Karpas-422 (cell line): ENCODE measurements at regions not wholly inside any gene's neighbourhood (a gene's known extent, or its start where the extent isn't known, plus 50 kb on each side); places are given as distances from the start of the nearest gene placed in this dataset. TPM values are rescaled to one million over a fixed set of nuclear protein-coding genes. Genes with fewer than 3 reads are reported as not detected.
"Not testable (repeated sequence)": the region's sequence is repeated elsewhere in the genome, so short reads cannot be mapped to it uniquely, and the experiment has no call there.

Experiments
- DNase-seq: peaks from one replicate; pipeline ENCODE4 v3.0.0-alpha.2; 2015
- H2AFZ ChIP-seq: fragments of 200-600 bp; sonication (generic); 2 replicates; pipeline ENCODE4 v1.6.1; 2014; ENCODE audit warnings: antibody characterized with exemption, low read length, mixed read lengths
- H3K27ac ChIP-seq: fragments of 200-600 bp; sonication (generic); 2 replicates; pipeline ENCODE4 v1.5.1; 2014; ENCODE audit warnings: mild to moderate bottlenecking, low read length, moderate library complexity
- H3K27me3 ChIP-seq: fragments of 200-600 bp; sonication (generic); 2 replicates; pipeline ENCODE4 v1.6.1; 2014; ENCODE audit warnings: low read length, mixed read lengths
- H3K36me3 ChIP-seq: fragments of 200-600 bp; sonication (generic); 2 replicates; pipeline ENCODE4 v1.6.1; 2014; ENCODE audit warnings: low read length, mixed read lengths; ENCODE audit not compliant: insufficient read depth
- H3K4me1 ChIP-seq: fragments of 200-600 bp; sonication (generic); 2 replicates; pipeline ENCODE4 v1.6.1; 2014; ENCODE audit warnings: mild to moderate bottlenecking, low read length, mixed read lengths
- H3K4me2 ChIP-seq: fragments of 200-600 bp; sonication (generic); 2 replicates; pipeline ENCODE4 v1.6.1; 2014; ENCODE audit warnings: low read length, low read depth, mild to moderate bottlenecking; ENCODE audit not compliant: poor library complexity, severe bottlenecking
- H3K4me3 ChIP-seq: fragments of 200-600 bp; sonication (generic); 2 replicates; pipeline ENCODE4 v1.5.1; 2014; ENCODE audit warnings: mild to moderate bottlenecking, antibody characterized with exemption, low read length, mixed read lengths
- H3K79me2 ChIP-seq: fragments of 200-600 bp; sonication (generic); 2 replicates; pipeline ENCODE4 v1.6.1; 2014; ENCODE audit warnings: mild to moderate bottlenecking, low read length, mixed read lengths
- H3K9ac ChIP-seq: fragments of 200-600 bp; sonication (generic); 2 replicates; pipeline ENCODE4 v1.6.0; 2014; ENCODE audit warnings: low read length
- H3K9me2 ChIP-seq: fragments of 200-600 bp; sonication (generic), shearing (Covaris generic); replicated peaks from 2 replicates; pipeline ENCODE4 v1.6.0; 2014; ENCODE audit warnings: mild to moderate bottlenecking, low read length, moderate library complexity; ENCODE audit not compliant: insufficient read depth
- H3K9me3 ChIP-seq: fragments of 300-700, 200-600 bp; sonication (generic); 2 replicates; pipeline ENCODE4 v1.6.1; 2014; ENCODE audit warnings: low read length, mixed read lengths
- H4K20me1 ChIP-seq: fragments of 200-600 bp; sonication (generic); 2 replicates; pipeline ENCODE4 v1.6.1; 2014; ENCODE audit warnings: mild to moderate bottlenecking, antibody characterized with exemption, low read length, low read depth; ENCODE audit not compliant: insufficient read depth
- small RNA-seq: library from RNA; depleted of rRNA; stranded (forward); fragments of <200 nt; gene quantifications from one replicate; pipeline ENCODE3, GENCODE V24; 2014

DNA sequence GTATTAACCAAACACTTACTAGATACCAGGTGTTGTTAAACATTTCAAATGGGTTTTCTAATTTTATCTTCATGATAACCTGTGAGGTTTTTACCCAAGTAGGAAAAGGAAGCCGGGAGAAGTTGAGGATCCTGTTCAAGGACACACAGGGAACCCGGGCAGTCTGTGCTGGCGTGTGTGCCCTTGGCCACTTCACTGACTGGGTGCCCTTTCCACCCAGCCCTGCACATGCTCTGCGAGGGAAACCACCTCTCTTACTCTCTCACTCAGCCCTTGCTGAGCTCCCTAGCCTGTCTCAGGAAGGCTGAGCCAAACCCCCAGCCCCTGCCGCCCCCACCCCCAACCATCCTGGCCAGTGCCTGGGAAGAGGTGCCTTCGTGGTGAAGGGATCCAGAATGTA lies 51.8 kb downstream of the TEX44 start:
- H3K4me2 ChIP-seq, result no peak overlapping the region

GRCh38 chr2:231646476-231646875 lies 53.8 kb downstream of the TEX44 start:
- Histone ChIP-seq H3K9me2 (no peaks in the 10 kb centered on the region), H3K27me3 (no peaks in the 10 kb centered on the region), H3K36me3 (no peaks in the 10 kb centered on the region), H3K27ac (no peak overlapping the region), H3K9me3 (no peaks in the 10 kb centered on the region), H4K20me1 (no peaks in the 10 kb centered on the region), H3K4me1 (peaks cover 21% of the 10 kb centered on the region), H3K9ac (no peak overlapping the region), H3K4me3 (no peak overlapping the region), H3K4me2 (no peak overlapping the region), H3K79me2 (no peaks in the 10 kb centered on the region), H2AFZ (no peak overlapping the region)
- no peak for DNase-seq

More for the DNA sequence above, 51.8 kb downstream of the TEX44 start:
- no peak for DNase-seq
- Histone ChIP-seq H3K9ac (no peak overlapping the region), H2AFZ (no peak overlapping the region), H3K4me1 (peaks cover 21% of the 10 kb centered on the region), H3K9me2 (no peaks in the 10 kb centered on the region), H3K36me3 (no peaks in the 10 kb centered on the region), H3K9me3 (no peaks in the 10 kb centered on the region), H3K27me3 (no peaks in the 10 kb centered on the region), H3K4me3 (no peak overlapping the region), H3K79me2 (no peaks in the 10 kb centered on the region), H4K20me1 (no peaks in the 10 kb centered on the region), H3K27ac (no peak overlapping the region)

- H3K4me3 ChIP-seq, result no peak overlapping the region
- no peaks in the 10 kb centered on the region for H3K9me3 ChIP-seq
- H3K27ac ChIP-seq, result no peak overlapping the region
- H3K36me3 ChIP-seq, result no peaks in the 10 kb centered on the region
- no peak overlapping the region for H3K4me2 ChIP-seq
- no peak overlapping the region; the same call in 1 of the 2 replicates for H2AFZ ChIP-seq
- no peaks in the 10 kb centered on the region for H4K20me1 ChIP-seq
- no peaks in the 10 kb centered on the region for H3K27me3 ChIP-seq
- H3K9me2 ChIP-seq, result no peaks in the 10 kb centered on the region
- peak; percentile 80 for DNase-seq
- peak overlapping the region; percentile 39; the same call in 1 of the 2 replicates for H3K9ac ChIP-seq
- H3K79me2 ChIP-seq, result no peaks in the 10 kb centered on the region
- peaks cover 7% of the 10 kb centered on the region for H3K4me1 ChIP-seq
These were observed 56.0 kb downstream of the TEX44 start for GRCh38 chr2:231648579-231649174.

DNA sequence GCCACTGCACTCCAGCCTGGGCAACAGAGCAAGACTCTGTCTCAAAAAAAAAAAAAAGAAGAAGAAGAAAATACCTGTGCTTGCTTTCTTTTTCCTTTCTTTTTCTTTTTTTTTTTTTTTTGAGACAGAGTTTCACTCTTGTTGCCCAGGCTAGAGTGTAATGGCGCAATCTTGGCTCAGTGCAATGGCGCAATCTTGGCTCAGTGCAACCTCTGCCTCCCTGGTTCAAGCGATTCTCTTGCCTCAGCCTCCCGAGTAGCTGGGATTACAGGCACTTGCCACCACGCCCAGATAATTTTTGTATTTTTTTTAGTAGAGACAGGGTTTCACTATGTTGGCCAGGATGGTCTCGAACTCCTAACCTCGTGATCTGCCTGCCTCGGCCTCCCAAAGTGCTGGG lies 56.8 kb upstream of the PTMA start:
- not testable (repeated sequence) for H2AFZ ChIP-seq, H3K4me1 ChIP-seq, H3K36me3 ChIP-seq, DNase-seq, H3K4me2 ChIP-seq, H4K20me1 ChIP-seq, H3K9ac ChIP-seq, H3K79me2 ChIP-seq, H3K9me3 ChIP-seq, H3K27me3 ChIP-seq, H3K9me2 ChIP-seq, H3K27ac ChIP-seq, H3K4me3 ChIP-seq

- Histone ChIP-seq H3K79me2 (no peaks in the 10 kb centered on the region), H3K36me3 (no peaks in the 10 kb centered on the region), H3K27me3 (no peaks in the 10 kb centered on the region), H3K27ac (no peak overlapping the region), H3K9me2 (no peaks in the 10 kb centered on the region), H2AFZ (no peak overlapping the region), H3K9ac (no peak overlapping the region), H3K4me1 (no peaks in the 10 kb centered on the region), H3K4me2 (no peak overlapping the region), H3K9me3 (no peaks in the 10 kb centered on the region), H4K20me1 (no peaks in the 10 kb centered on the region), H3K4me3 (no peak overlapping the region)
- DNase-seq, result no peak
These were observed 52.8 kb upstream of the PTMA start for GRCh38 chr2:231655488-231655887.

DNA sequence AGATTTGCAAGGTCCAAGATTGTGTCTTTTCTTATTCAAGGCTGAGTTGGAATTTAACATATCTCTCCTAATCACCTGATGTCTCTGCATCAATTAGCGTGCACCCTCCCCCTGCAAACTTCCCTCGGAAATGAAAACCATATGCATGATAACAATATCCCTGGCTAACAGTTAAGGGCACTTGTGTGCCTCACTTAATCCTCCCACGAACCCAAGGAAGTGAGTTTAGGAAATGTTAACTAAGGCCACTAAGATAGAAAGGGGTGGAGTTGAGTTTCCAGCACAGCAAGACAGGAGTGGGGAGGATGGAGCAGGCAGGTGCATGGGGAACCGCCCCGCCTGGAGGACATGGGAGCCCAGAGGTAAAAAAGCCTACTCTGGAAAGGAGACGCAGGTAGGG lies 52.4 kb upstream of the PTMA start:
- Histone ChIP-seq H3K4me3 (no peak overlapping the region), H3K27me3 (no peaks in the 10 kb centered on the region), H3K9me2 (no peaks in the 10 kb centered on the region), H3K79me2 (no peaks in the 10 kb centered on the region), H2AFZ (no peak overlapping the region), H3K27ac (no peak overlapping the region), H3K4me1 (no peaks in the 10 kb centered on the region), H3K9ac (no peak overlapping the region), H3K36me3 (no peaks in the 10 kb centered on the region), H4K20me1 (no peaks in the 10 kb centered on the region), H3K4me2 (no peak overlapping the region), H3K9me3 (no peaks in the 10 kb centered on the region)
- no peak for DNase-seq

Small RNA genes in the stretch of these regions (small RNA-seq; reads per million reads assigned to genes)
- not detected for gene RN7SL499P
